Mesothelial cell of epicardium (in vitro differentiated cells): ENCODE measurements at regions not wholly inside any gene's neighbourhood (a gene's known extent, or its start where the extent isn't known, plus 50 kb on each side); places are given as distances from the start of the nearest gene placed in this dataset.

ENCODE experiments used
- DNase-seq, 2 experiments: peaks; one replicate each; pipeline ENCODE4 v3.0.0; 2021; ENCODE audit warnings: low spot score in 2 of 2; ENCODE audit not compliant: unreplicated experiment in 2 of 2
- H3K27ac Mint-ChIP-seq: 2 replicates; pipeline ENCODE4 v1.8.0; 2021; ENCODE audit warnings: mixed read lengths
- H3K27me3 Mint-ChIP-seq: 2 replicates; pipeline ENCODE4 v1.8.0; 2021; ENCODE audit warnings: low read depth, mixed read lengths
- H3K36me3 Mint-ChIP-seq: 2 replicates; pipeline ENCODE4 v1.8.0; 2021; ENCODE audit warnings: mixed read lengths
- H3K4me1 Mint-ChIP-seq: 2 replicates; pipeline ENCODE4 v1.8.0; 2021; ENCODE audit warnings: mixed read lengths
- H3K4me3 Mint-ChIP-seq: 2 replicates; pipeline ENCODE4 v1.8.0; 2021; ENCODE audit warnings: mild to moderate bottlenecking, moderate library complexity, mixed read lengths
- H3K9me3 Mint-ChIP-seq: 2 replicates; pipeline ENCODE4 v1.8.0; 2021; ENCODE audit warnings: mixed read lengths
- CTCF ChIP-seq: fragments of 200-600 bp; sonication (generic); IDR thresholded peaks from one replicate; pipeline ENCODE4 v1.5.0; 2021; ENCODE audit warnings: antibody characterized with exemption; ENCODE audit not compliant: unreplicated experiment

- Mint-ChIP-seq H3K27ac (no peak overlapping the region), H3K4me3 (no peak overlapping the region), H3K4me1 (no peaks in the 10 kb centered on the region), H3K36me3 (no peaks in the 10 kb centered on the region), H3K9me3 (no peaks in the 10 kb centered on the region), H3K27me3 (peaks cover 20% of the 10 kb centered on the region)
- TF ChIP-seq CTCF, result no peak
- DNase-seq, result no peak
Observed at GRCh38 chr6:133012774-133013173, 198.4 kb downstream of the RPS12 start.

- Mint-ChIP-seq H3K9me3 (peaks cover 20% of the 10 kb centered on the region), H3K4me1 (no peaks in the 10 kb centered on the region), H3K36me3 (no peaks in the 10 kb centered on the region), H3K4me3 (no peak overlapping the region), H3K27me3 (peaks cover 13% of the 10 kb centered on the region), H3K27ac (no peak overlapping the region)
- no peak for DNase-seq
- no peak for TF ChIP-seq CTCF
Observed at GRCh38 chr6:133016631-133017030, 202.3 kb downstream of the RPS12 start.

- H3K4me3 Mint-ChIP-seq, result no peak overlapping the region
- no peaks in the 10 kb centered on the region for H3K4me1 Mint-ChIP-seq
- DNase-seq, result no peak
- no peaks in the 10 kb centered on the region for H3K36me3 Mint-ChIP-seq
- H3K27ac Mint-ChIP-seq, result no peak overlapping the region
- peaks cover 10% of the 10 kb centered on the region for H3K27me3 Mint-ChIP-seq
- peaks cover 20% of the 10 kb centered on the region for H3K9me3 Mint-ChIP-seq
- TF ChIP-seq CTCF, result no peak
Observed at GRCh38 chr6:133017581-133017980, 203.2 kb downstream of the RPS12 start.

GRCh38 chr6:133026705-133027104 is 212.3 kb downstream of the RPS12 start:
- DNase-seq, result no peak
- Mint-ChIP-seq H3K36me3 (peaks cover 10% of the 10 kb centered on the region), H3K9me3 (peaks cover 32% of the 10 kb centered on the region), H3K27me3 (no peaks in the 10 kb centered on the region), H3K27ac (no peak overlapping the region), H3K4me3 (no peak overlapping the region), H3K4me1 (no peaks in the 10 kb centered on the region)
- TF ChIP-seq CTCF, result no peak

- Mint-ChIP-seq H3K27me3 (peaks cover 7% of the 10 kb centered on the region), H3K27ac (no peak overlapping the region), H3K4me1 (no peaks in the 10 kb centered on the region), H3K9me3 (peaks cover 27% of the 10 kb centered on the region), H3K4me3 (no peak overlapping the region), H3K36me3 (peaks cover 2% of the 10 kb centered on the region)
- DNase-seq, result no peak
- no peak for TF ChIP-seq CTCF
Observed at GRCh38 chr6:133033263-133033662, 207.9 kb upstream of the EYA4 start.

GRCh38 chr6:133034509-133035206 is 206.5 kb upstream of the EYA4 start:
- H3K9me3 Mint-ChIP-seq, result peaks cover 19% of the 10 kb centered on the region
- DNase-seq, result no peak
- peaks cover 7% of the 10 kb centered on the region for H3K27me3 Mint-ChIP-seq
- H3K36me3 Mint-ChIP-seq, result no peaks in the 10 kb centered on the region
- no peaks in the 10 kb centered on the region for H3K4me1 Mint-ChIP-seq
- TF ChIP-seq CTCF, result no peak
- no peak overlapping the region for H3K27ac Mint-ChIP-seq
- no peak overlapping the region for H3K4me3 Mint-ChIP-seq
